ENCODE measurements at regions not wholly inside any gene's neighbourhood (a gene's known extent, or its start where the extent isn't known, plus 50 kb on each side); places are given as distances from the start of the nearest gene placed in this dataset.

DNA sequence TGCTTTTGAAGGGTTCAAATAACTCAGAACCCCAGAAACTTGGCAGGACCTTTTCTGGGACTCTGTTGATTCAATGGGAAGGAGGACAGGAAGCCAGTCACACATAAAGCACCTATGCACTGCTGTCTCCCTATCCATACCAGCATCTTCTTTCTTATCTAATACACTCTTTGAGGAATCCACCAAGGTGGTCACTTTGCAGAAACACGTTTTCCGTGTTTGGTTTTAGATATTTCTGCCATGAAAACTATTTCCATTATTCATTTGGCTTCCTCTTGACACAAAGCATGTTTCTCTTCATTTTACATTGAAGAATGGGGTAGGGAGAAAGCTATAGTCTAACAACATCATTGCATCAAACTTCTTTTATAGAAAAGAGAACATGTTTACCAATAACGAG lies 76.5 kb upstream of the NR3C1 start:
- no peaks in the 10 kb centered on the region for H3K36me3 ChIP-seq
- 86 to 92% (median 91%) methylated on average over 3 of the region's 3 CpGs for WGBS, 5 donors
- no peak overlapping the region for H3K27ac ChIP-seq
- no peak for DNase-seq
- intact Hi-C loops (cut with DNase I; ENCODE audit: low total_unique reads): no loop called here
- H3K4me1 ChIP-seq: peaks cover 0 to 6% (median 0%) of the 10 kb centered on the region in 4 donors
- no peak overlapping the region for H3K4me3 ChIP-seq
- TF ChIP-seq EP300 (IDR thresholded peaks at IDR 0.05) (no peak), POLR2AphosphoS5 (IDR thresholded peaks at IDR 0.05) (no peak), POLR2A (IDR thresholded peaks at IDR 0.05) (no peak)
- TF ChIP-seq, protein P1, sequence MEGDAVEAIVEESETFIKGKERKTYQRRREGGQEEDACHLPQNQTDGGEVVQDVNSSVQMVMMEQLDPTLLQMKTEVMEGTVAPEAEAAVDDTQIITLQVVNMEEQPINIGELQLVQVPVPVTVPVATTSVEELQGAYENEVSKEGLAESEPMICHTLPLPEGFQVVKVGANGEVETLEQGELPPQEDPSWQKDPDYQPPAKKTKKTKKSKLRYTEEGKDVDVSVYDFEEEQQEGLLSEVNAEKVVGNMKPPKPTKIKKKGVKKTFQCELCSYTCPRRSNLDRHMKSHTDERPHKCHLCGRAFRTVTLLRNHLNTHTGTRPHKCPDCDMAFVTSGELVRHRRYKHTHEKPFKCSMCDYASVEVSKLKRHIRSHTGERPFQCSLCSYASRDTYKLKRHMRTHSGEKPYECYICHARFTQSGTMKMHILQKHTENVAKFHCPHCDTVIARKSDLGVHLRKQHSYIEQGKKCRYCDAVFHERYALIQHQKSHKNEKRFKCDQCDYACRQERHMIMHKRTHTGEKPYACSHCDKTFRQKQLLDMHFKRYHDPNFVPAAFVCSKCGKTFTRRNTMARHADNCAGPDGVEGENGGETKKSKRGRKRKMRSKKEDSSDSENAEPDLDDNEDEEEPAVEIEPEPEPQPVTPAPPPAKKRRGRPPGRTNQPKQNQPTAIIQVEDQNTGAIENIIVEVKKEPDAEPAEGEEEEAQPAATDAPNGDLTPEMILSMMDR (IDR thresholded peaks at IDR 0.05): no peak
- no peaks in the 10 kb centered on the region for H3K9me3 ChIP-seq
- no peaks in the 10 kb centered on the region for H3K27me3 ChIP-seq

GRCh38 chr5:143479394-143479793 lies 75.9 kb upstream of the NR3C1 start:
- intact Hi-C loops (cut with DNase I; ENCODE audit: low total_unique reads): no loop called here
- 90 to 100% (median 95%) methylated on average over 1 of the region's 1 CpG for WGBS, 5 donors
- Histone ChIP-seq H3K4me1 (peaks cover 0 to 6% (median 0%) of the 10 kb centered on the region in 4 donors), H3K36me3 (no peaks in the 10 kb centered on the region), H3K9me3 (no peaks in the 10 kb centered on the region), H3K27ac (no peak overlapping the region), H3K4me3 (no peak overlapping the region), H3K27me3 (no peaks in the 10 kb centered on the region)
- TF ChIP-seq POLR2AphosphoS5 (IDR thresholded peaks at IDR 0.05): no peak
- TF ChIP-seq, protein P1 (IDR thresholded peaks at IDR 0.05): no peak
- no peak for TF ChIP-seq POLR2A (IDR thresholded peaks at IDR 0.05)
- TF ChIP-seq EP300 (IDR thresholded peaks at IDR 0.05): no peak
- no peak for DNase-seq

GRCh38 chr5:143476601-143477211 lies 73.2 kb upstream of the NR3C1 start:
- TF ChIP-seq, protein P1 (IDR thresholded peaks at IDR 0.05): no peak
- TF ChIP-seq POLR2AphosphoS5 (IDR thresholded peaks at IDR 0.05) (no peak), EP300 (IDR thresholded peaks at IDR 0.05) (no peak), POLR2A (IDR thresholded peaks at IDR 0.05) (no peak)
- 69 to 100% (median 88%) methylated on average over 1 of the region's 1 CpG for WGBS, 5 donors
- H3K27me3 ChIP-seq: no peaks in the 10 kb centered on the region
- intact Hi-C loops (cut with DNase I; ENCODE audit: low total_unique reads): no loop called here
- H3K9me3 ChIP-seq: no peaks in the 10 kb centered on the region
- peaks cover 0 to 2% (median 0%) of the 10 kb centered on the region in 4 donors for H3K4me1 ChIP-seq
- DNase-seq: no peak
- no peak overlapping the region for H3K4me3 ChIP-seq
- no peak overlapping the region for H3K27ac ChIP-seq
- no peaks in the 10 kb centered on the region for H3K36me3 ChIP-seq

DNA sequence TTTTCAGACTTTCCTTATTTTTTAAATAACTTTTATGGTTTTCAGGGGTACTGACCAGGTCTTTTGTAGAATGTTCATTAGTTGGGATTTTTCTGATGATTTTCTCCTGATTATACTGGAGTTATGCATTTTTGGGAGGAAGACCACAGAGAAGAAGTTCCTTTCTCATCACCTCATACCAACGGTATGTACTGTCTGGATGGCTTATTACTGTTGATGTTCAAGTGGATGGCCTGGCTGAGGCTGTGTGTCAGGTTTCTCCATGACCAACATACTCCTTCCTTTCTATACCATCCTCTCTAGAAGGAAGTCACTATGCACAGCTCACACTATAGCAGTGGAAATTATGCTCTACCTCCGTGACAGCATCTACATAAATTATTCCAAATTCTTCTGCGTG lies 71.1 kb upstream of the NR3C1 start:
- Histone ChIP-seq H3K4me3 (no peak overlapping the region), H3K4me1 (no peaks in the 10 kb centered on the region), H3K27me3 (no peaks in the 10 kb centered on the region), H3K36me3 (no peaks in the 10 kb centered on the region), H3K9me3 (no peaks in the 10 kb centered on the region), H3K27ac (no peak overlapping the region)
- intact Hi-C loops (cut with DNase I; ENCODE audit: low total_unique reads): no loop called here
- no peak for DNase-seq
- 60 to 87% (median 74%) methylated on average over 3 of the region's 3 CpGs for WGBS, 5 donors
- no peak for TF ChIP-seq EP300 (IDR thresholded peaks at IDR 0.05)

DNA sequence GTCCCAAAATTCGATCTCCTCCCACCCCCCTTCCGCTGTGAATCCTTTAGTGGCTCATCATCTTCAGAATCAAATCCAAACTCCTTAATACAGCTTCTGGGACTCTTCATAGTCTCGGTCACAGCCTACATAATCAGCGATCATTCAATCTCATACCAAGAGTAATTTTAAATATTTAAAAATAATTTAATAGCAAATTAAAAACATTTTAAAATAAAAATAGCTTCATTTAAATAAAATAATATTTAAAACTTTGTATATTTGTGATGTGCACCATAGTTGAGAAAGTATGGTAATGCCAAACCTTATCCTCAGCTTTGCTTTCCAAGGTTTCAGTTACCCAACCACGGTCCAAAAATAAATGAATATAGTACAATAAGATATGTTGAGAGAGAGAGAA lies 70.0 kb upstream of the NR3C1 start:
- H3K36me3 ChIP-seq: no peaks in the 10 kb centered on the region
- TF ChIP-seq, protein P1 (IDR thresholded peaks at IDR 0.05): no peak
- no peak for TF ChIP-seq POLR2A (IDR thresholded peaks at IDR 0.05)
- no peaks in the 10 kb centered on the region for H3K4me1 ChIP-seq
- H3K9me3 ChIP-seq: no peaks in the 10 kb centered on the region
- intact Hi-C loops (cut with DNase I; ENCODE audit: low total_unique reads): no loop called here
- H3K27me3 ChIP-seq: no peaks in the 10 kb centered on the region
- H3K4me3 ChIP-seq: no peak overlapping the region
- WGBS, 5 donors: 74 to 97% (median 89%) methylated on average over 5 of the region's 5 CpGs
- DNase-seq: no peak
- H3K27ac ChIP-seq: no peak overlapping the region
